Brain microvascular endothelial cell (primary cell): ENCODE measurements at regions not wholly inside any gene's neighbourhood (a gene's known extent, or its start where the extent isn't known, plus 50 kb on each side); places are given as distances from the start of the nearest gene placed in this dataset.

Experiments
- DNase-seq: peaks from one replicate; pipeline ENCODE4 v3.0.0-alpha.2; 2020
- H3K27ac ChIP-seq: fragments of 250-450 bp; sonication (Bioruptor Pico); 2 replicates; pipeline ENCODE4 v1.5.1; 2020; ENCODE audit warnings: mild to moderate bottlenecking, moderate library complexity
- H3K27me3 ChIP-seq: fragments of 250-450 bp; sonication (Bioruptor Pico); replicated peaks from 2 replicates; pipeline ENCODE4 v1.5.1; 2020; ENCODE audit warnings: mild to moderate bottlenecking
- H3K36me3 ChIP-seq: fragments of 250-450 bp; sonication (Bioruptor Pico); replicated peaks from 2 replicates; pipeline ENCODE4 v1.5.1; 2020; ENCODE audit warnings: mild to moderate bottlenecking
- H3K4me3 ChIP-seq: 2 replicates; pipeline ENCODE4 v1.5.1; 2011; ENCODE audit warnings: low read depth, mild to moderate bottlenecking, control low read depth, low read length, moderate library complexity
- in situ Hi-C: cut with HindIII; loops from 2 replicates; pipeline ENCODE4 v1.10.0; 2017; ENCODE audit warnings: low sequenced_read_pairs, low pct_ligation_motif_present
- TF ChIP-seq, protein P1 (sequence below): IDR thresholded peaks from 2 replicates; pipeline ENCODE4 v1.5.1; 2011; ENCODE audit warnings: low read depth, mild to moderate bottlenecking, moderate library complexity, low read length, control low read depth, inconsistent platforms; ENCODE audit errors: missing control alignments

DNA sequence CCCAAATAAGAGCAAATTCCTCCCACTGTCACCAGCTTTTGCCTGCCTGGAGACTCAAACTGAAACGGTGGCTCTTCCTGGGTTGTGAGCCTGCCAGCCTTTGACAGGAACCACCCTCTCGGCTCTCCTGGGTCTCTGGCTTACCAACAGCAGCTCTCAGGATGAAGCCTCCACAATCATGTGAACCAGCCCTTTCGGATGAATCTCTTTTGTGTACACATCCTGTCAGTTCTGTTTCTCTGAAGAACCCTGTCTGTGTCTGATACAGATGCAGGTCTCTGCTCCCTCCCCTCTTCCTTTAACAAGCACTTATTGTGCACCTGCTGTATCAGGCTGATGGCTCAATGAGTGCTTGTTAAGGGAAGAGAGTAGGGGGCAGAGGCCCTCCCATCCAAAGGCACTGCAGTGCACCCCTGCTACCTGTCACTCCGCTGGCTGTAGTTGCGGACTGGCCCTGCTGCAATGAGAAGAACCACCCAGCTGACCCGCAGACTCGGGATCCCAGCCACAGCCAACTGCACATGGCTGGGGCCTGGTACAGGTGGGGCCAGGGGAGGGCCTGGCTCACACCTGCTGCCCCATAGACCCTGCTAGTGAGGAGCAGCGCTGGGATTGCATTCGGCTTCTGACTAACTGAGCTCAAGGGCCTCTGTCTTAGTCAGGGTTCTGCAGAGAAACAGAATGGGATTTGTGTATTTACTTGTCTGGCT lies 120.1 kb upstream of the PMEPA1 start:
- H3K27ac ChIP-seq = no peak overlapping the region
- in situ Hi-C loops = no loop called here
- DNase-seq = no peak
- H3K4me3 ChIP-seq = no peak overlapping the region
- TF ChIP-seq, protein P1, sequence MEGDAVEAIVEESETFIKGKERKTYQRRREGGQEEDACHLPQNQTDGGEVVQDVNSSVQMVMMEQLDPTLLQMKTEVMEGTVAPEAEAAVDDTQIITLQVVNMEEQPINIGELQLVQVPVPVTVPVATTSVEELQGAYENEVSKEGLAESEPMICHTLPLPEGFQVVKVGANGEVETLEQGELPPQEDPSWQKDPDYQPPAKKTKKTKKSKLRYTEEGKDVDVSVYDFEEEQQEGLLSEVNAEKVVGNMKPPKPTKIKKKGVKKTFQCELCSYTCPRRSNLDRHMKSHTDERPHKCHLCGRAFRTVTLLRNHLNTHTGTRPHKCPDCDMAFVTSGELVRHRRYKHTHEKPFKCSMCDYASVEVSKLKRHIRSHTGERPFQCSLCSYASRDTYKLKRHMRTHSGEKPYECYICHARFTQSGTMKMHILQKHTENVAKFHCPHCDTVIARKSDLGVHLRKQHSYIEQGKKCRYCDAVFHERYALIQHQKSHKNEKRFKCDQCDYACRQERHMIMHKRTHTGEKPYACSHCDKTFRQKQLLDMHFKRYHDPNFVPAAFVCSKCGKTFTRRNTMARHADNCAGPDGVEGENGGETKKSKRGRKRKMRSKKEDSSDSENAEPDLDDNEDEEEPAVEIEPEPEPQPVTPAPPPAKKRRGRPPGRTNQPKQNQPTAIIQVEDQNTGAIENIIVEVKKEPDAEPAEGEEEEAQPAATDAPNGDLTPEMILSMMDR = no peak
- H3K36me3 ChIP-seq = no peaks in the 10 kb centered on the region
- no peaks in the 10 kb centered on the region for H3K27me3 ChIP-seq

DNA sequence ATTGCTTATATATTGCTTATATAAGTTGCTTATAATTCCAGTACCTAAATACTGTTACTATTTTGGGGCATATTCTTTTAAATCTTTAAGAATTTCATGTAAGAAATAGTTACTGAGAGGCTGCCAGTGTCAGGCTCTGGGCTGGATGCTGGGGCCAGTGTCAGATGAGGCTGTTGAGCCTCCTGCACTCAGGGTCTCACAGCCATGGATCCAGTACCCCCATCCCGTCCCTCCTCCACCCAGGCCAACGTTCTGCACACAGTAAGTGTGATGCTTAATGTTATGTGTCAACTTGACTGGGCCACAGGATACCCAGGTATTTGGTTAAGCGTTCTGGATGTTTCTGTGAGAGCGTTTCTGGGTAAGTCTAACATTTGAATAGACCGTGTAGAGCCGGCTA lies 119.5 kb upstream of the PMEPA1 start:
- TF ChIP-seq, protein P1 = no peak
- H3K27me3 ChIP-seq = no peaks in the 10 kb centered on the region
- in situ Hi-C loops = no loop called here
- no peak overlapping the region for H3K27ac ChIP-seq
- no peak overlapping the region for H3K4me3 ChIP-seq
- no peak for DNase-seq
- H3K36me3 ChIP-seq = no peaks in the 10 kb centered on the region

DNA sequence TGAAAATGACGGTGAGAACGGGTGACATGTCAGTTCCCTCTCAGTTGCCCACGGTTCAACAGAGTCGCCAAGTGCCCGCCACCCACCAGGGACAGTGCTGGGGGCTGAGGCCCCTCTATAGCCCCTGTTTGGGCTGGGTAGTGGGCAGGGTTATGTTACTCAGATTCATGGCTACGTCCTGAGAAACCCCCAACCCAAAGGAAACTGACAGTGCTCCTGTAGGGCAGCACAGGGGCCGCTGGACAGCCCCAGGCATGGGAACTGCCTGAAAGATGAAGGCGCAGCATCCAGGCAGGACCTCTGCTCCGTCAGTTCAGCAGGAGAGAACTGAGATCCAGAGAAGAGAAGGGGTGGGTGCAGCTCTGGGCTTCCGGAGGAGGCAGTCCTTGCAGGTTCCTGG lies 118.9 kb upstream of the PMEPA1 start:
- Histone ChIP-seq H3K36me3 (no peaks in the 10 kb centered on the region), H3K27me3 (no peaks in the 10 kb centered on the region), H3K27ac (no peak overlapping the region), H3K4me3 (no peak overlapping the region)
- no peak for DNase-seq
- TF ChIP-seq, protein P1 = no peak
- in situ Hi-C loops = no loop called here

DNA sequence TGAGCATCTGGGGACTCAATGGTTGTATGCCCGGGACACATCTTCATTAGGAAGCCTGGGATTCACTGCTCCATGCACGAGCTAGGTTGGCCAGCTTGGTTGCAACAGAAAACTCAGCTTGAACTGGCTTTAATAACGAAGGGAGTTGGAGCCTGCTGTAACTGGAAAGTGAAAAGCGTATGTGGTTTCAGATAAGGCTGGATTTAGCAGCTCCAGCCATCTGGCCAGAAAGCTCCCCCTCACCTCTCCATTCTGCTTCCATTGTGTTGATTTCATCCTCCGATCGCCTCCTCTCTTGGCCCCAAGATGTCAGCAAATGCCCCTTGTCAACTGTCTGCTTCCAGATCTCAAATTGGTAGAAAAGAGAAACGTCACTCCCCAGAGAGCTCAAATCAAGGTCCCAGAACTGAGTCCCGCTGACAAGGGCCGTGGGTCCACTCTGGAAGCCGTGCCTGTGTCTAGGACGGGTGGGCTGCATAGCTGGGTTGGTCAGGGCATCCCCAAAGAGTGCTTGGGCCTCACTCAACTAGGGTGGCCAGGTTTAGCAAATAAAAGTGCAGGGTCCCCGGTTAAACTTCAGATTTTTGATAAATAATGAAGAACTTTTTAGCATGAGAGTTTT lies 117.0 kb upstream of the PMEPA1 start:
- Histone ChIP-seq H3K36me3 (no peaks in the 10 kb centered on the region), H3K4me3 (no peak overlapping the region), H3K27ac (no peak overlapping the region), H3K27me3 (no peaks in the 10 kb centered on the region)
- in situ Hi-C loops = no loop called here
- DNase-seq = no peak
- TF ChIP-seq, protein P1 = no peak

DNA sequence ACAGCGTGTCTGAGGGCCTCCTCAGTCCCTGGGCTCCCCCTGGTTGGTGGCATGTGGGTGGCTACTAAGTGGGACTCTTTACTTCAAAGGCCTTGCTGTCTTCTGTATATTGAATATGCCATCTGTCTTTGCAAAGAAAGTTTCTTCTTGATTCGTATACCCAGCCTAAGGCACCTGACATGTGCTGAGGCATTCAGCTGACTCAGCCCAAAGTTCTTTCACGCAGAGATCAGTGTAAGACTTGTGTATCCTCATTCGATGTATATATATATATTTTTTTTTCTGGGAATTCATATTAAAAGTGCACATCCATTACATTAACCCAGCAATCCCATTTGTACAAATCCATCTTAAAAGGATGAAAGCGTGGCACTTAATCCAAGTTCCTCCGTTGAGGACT lies 115.1 kb upstream of the PMEPA1 start:
- TF ChIP-seq, protein P1 = no peak
- Histone ChIP-seq H3K36me3 (no peaks in the 10 kb centered on the region), H3K4me3 (no peak overlapping the region), H3K27ac (no peak overlapping the region), H3K27me3 (no peaks in the 10 kb centered on the region)
- in situ Hi-C loops = no loop called here
- no peak for DNase-seq

DNA sequence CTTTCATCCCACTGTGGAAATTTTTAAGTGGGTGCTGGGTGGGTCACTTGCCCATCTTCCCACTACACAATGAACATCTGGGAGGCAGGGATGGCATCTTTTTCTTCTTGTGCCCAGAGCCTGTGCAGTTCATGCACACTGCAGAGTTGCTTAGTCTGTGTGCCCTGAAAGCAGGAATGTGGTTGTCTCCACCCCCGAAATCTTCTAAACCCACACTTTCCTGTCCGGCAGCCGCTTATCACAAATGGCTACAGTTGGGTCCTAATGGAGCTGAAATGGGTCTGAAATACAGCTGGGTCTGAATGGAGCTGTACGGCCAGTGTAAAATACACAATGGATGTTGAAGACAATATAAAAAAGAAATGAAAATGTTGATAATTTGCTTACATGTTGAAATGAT lies 112.1 kb upstream of the PMEPA1 start:
- TF ChIP-seq, protein P1 = no peak
- Histone ChIP-seq H3K4me3 (no peak overlapping the region), H3K27ac (no peak overlapping the region), H3K27me3 (peaks cover 3% of the 10 kb centered on the region), H3K36me3 (no peaks in the 10 kb centered on the region)
- in situ Hi-C loops = no loop called here
- DNase-seq = no peak
